ENCODE measurements at regions not wholly inside any gene's neighbourhood (a gene's known extent, or its start where the extent isn't known, plus 50 kb on each side); places are given as distances from the start of the nearest gene placed in this dataset.

DNA sequence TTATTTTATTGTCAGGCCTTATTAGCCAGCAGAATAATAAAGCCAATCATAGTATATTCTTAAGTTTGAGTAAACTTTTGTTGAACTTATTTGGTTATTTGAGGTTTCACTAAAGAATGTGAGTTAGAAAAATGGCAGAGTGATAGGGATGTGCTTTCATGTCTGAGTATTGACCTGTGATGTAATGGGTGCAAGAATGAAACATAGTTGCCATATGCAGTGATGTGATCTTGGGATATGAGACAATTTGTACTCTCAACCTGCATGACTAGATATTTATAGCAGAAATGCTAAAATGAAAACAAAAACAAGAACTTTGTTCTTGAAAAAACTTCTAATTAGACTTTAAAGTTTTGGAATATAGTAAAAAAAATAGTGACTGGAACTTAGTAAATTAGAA lies 97.9 kb downstream of the DISP1 start:
- DNase-seq: no peak

DNA sequence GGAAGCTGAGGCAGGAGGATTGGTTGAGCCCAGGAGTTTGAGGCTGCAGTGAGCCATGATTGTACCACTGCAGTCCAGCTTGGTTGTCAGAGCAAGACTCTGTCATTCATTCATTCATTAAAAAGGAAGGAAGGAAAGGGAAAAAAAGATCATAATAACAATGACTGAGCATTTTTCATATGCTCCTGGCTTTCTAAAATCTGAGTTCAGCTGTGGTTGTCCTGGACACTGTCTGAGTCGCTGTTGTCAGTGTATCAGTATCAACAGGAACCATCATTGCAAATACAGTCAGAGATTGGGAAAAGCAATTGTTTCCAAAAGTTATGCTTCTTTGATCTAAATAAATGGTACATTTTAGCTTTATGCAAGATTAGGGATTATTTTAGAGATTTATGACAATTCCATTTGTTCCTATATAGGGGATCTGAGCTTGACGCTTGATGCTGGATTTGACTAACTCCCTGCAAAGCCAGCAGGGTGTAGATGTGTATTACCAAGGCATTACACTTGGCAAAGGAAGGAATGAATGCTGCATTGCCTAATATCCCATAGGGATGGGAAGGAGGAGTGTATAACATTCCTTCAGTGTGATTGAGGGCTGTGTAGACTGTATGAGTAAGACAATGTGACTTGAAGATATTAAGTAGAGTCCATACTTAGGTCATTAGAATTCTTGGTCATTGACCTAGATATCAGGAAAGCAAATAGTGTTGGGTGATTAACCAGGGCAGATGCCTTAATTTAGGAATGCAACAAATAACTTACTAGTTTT lies 100.2 kb downstream of the DISP1 start:
- no peak for DNase-seq

DNA sequence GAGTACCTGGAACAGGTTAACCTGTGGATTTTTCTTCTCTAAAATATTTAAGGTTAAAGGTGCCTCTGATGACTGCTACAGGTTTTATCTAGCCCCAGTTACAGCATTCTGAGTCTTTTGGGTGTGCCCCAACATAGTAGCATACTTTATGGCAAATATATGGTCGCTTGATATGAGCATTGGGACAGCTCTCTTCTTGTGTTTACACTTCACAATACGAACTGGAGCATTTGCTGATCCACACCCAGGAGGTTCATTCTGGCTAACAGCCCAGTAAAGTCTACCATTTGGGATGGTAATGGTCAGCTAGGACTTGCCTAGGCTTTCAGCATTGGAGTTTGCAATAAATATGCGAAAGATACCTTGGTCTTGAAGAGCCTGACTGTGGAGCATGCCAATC lies 101.3 kb downstream of the DISP1 start:
- no peak for DNase-seq

DNA sequence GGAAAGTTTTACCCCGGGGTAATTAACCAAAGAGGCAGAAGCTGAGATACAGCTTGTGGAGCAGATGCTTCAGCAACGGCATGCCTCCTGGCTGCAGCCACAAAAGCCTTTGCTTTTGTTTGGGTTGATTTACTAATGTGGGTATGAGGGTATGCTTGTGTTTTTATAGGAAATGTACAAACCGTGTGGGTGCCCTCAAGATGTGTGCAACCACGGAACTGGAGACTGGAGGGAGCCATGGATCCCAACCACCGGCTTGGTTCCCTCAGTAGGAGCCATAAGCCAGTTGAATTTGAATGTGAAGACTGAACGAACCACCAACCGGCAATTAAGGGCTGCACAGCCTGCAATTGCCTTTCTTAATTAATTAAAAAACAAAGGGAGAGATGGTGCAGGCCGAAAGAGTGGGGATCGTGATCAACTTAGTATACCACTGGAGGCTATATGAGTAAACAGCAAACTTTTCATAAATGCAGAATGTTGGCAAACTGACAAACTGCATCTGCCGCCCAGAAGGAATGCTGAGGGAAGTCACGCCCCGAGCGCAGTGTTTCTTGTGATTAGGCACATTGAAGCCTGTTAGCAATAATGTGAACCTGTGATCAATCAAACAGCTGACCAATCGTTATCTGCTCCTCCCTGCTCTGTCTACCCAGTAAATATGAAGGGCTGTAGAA lies 104.1 kb downstream of the DISP1 start:
- DNase-seq: no peak

DNA sequence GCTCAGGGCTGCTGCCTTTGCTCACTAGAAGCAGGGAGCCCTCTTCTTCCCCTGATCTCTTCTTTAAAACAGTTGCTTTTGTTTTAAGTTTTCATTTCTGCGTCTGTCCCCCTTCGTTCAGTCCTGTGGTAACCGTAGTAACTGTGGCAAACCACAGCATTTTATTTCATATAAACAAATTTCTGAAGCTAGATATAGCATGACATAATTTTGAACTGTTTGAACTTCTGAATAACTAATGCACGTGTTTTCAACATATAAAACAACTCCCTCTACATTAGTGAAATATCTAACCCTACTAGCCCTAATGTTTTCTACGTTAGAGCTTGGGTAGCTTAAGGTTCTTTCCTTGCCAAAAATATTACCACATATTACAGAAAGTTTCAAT lies 104.6 kb downstream of the DISP1 start:
- no peak for DNase-seq

DNA sequence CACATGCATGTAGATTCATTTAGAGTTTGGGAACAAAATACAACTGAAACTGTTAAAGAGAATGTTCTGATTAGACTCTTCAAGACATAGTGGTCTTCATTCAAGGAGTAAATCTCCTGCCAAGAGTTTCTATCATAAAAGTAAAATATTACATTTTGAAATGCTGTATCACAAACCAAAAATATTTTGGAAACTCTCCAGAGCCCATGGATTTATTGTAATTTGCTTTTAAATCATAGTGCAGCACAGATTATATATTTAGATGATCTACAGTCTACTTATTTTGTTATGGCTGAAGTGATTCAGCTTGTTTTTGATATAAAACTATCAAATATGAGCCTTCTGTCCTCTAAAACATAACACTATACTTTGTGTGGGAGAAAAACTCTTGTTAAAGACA lies 105.3 kb downstream of the DISP1 start:
- DNase-seq: no peak

DNA sequence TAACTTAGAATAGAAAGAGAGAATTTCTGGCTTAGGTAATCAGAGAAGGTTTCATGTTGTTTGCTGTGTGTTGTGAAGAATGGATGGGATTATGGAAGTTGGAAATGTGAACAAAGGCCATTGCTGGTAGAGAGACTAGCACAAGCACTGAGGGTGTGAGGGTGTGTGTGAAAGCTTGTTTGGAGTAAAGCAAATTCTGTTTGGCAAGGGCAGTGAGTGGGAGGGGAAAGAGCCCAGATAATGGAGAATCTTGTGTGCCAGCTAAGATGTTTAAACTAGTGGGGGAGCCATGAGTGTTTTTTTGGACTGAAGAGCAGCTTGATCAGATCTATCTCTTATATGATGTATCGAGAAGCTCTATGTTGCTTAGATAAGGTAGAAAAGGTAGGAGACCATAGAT lies 107.1 kb downstream of the DISP1 start:
- no peak for DNase-seq

DNA sequence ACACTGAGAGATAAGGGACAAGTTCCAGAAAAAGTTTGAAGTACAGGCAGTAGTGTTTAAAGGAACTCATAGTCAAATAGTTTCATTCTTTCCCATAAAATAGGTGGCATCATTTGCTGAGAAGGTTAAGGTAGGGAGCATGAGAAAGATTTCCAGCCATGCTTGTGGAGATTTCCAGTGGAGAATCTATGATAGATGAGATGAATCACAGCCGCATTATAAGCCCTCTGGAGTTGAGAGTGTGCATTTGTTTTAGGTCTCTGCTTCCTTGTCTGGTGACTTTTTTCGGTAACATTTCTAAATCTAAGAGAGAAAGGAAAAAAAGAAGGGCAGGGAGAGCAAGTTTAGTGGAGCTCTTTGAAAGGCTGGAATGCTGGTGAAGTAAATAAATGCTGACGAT lies 108.7 kb downstream of the DISP1 start:
- no peak for DNase-seq

DNA sequence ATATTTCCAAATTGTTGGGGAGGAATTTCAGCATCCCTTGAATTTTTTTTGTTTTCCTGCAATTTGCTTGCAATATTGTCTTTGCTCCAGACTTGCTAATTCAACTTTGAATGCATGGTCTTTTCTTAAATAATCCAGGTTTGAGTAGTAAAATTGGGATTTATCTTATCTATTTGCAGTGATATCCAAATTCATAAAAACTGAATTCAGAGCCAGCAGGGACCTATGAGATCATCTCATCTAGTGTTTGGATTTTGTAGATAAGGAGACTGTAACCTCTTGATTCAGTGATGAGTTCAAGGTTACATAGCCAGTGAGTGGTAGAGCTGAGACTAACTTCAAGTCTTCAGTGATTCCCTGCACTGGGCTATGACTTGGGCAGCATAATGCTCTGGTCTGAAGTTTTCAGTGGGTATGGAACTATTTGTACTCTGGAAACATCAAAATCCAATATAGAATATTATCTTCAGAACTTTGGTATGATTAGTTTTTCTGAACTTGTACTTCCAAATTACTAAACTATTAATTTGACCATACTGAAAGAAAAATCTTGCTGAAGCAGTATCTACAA lies 109.4 kb downstream of the DISP1 start:
- no peak for DNase-seq

DNA sequence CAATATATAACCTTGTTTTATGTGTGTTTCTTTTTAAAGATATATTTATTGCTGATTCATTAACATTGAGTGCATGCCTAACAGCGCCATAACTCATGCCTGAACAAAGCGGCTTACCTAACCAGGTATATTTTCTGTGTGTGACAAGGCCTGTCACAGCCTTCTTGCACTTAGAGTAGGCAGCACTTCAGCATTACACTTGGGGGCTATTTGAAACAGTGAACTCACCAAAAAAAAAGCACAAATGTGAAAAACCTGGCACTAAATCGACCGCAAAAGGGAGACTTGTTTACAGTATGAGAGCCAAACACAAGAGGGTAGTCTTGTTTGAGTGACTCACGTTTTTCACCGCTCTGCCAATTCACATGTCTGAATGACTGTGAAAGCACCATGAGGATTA lies 111.7 kb downstream of the DISP1 start:
- DNase-seq: no peak

DNA sequence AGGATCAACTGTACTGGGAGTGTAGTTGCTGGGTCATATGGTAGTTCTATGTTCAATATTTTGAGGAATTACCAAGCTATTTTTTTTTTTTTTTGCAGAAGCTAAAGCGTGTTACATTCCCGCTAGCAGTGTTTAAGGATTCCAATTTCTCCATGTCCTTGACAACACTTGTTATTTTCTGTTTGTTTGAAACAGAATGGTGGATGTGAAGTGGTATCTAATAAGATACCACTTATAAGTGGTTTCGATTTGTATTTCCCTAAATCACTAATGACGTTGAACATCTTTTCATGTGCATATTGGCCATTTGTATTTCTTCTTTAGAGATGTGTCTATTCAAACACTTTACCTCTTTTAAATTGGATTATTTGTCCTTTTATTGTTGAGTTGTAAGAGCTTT lies 112.2 kb downstream of the DISP1 start:
- no peak for DNase-seq

DNA sequence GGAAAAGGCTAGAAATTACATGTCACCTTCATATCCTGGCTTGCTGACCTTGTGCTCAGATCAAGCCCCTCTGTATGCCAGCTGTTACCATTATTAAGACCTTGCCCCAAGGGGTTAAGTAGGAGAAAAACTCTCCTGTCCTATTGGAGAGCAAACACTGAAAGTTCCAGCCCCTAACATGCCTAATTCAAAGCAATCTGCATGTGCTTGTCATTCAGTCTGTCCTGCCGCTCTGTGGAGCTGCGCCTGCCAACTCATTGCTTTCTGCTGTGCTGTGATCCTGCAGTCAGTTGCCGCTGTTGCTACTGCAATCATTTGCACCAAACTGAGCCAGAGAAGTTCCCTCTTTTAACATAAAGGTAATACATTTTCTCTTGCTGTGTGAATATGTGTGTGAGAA lies 113.4 kb downstream of the DISP1 start:
- peak in 1 of 2 donors; percentile 15 for DNase-seq

DNA sequence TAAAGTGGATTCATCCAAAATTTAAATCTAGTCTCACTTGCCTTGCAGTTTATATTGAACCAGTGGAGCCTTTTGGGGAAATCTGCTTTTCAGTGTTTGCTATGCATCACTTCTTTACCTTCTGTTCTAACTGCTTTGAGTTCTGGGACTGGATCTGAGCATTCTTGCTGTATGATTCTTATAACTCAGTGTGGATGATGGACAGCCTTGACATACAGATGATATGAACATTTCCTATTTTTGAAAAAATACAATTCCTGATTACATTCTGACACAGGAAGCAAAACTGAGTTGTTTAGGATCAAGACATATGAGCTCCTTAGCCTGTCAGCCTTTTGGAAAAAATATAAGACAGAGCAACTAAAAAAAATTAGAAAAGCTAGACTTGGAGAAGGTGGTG lies 115.2 kb downstream of the DISP1 start:
- DNase-seq: no peak

DNA sequence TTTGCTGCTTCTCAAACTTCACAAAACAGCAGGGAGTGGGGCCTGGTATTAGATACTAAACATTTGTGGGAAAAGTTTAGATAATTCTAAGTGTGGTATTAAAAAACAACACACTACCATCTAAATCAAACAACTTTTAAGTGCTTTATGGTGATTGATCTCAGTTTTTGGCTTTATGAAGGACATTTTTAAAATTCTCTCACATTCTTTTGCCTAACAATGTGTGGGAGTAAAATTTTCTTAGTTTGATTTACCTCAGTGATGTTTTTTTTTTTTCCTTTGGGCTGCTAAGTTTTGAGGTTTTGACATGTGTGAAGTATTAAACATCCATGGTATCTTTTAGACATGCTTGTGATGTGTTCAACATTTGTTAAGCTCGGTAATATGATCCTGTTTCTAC lies 116.2 kb downstream of the DISP1 start:
- no peak for DNase-seq

DNA sequence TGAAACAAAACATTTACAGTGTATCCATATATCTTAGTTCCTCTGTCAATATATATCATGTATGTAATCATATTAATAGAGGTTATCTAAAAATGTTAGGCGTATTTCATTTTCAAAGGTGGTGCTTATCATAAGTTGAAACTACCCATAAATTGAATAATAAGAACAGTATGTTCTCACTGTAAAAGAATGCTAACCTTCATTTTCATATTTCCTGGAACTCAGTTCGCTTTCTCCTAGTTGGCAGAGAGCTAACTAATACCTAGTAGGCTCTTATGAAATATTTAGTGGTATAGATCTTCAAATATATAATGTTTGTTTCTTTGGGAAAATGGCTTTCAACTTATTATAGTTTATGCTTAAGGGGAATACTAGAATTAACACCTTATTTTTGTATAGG lies 118.4 kb downstream of the DISP1 start:
- no peak for DNase-seq

DNA sequence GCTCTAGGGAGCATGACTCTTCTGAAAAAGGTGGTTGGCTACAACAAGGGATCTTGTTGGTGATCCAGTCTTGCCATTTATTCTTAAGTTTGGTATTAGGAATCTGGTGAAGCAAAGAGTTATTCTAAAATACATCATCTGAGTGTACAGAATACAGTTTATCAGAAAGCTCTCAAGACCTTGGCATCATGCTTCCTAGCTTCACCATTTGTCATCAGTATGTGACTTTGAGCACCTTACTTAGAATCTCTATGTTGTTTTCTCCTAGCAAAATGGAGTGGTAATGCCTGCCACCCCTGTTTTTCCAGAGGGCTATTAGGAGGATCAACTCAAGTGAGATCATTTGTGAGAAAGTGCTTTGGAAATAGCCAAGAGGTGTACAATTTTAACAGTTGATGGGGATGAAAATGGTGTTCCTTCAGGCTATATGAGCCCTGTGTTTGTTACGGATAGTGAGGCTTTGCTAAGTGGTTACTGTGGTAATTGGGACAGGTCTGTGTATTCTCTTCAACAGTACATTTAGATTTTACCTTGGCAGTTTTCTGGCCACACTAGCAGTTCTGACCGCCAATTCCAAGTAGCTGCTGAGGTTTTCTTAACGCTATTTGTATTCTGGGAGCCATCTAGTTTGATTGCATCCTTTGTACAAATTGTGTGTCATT lies 120.5 kb downstream of the DISP1 start:
- DNase-seq: no peak

DNA sequence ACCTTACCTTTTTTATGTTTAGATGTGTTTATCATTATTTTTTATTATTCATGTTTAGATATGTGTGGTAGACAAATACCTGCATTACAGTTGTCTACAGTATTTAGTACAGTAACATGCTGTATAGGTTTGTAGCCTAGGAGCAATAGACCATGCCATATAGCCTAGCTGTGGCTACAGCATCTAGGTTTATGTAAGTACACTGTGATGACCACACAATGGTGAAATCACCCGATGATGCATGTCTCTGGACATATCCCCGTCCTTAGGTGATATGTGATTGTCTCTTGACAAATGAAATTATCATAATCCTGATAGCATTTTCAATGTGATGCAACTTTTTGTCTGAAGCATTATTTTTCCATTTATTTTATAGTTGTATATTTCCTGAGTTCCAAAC lies 121.2 kb downstream of the DISP1 start:
- DNase-seq: no peak

DNA sequence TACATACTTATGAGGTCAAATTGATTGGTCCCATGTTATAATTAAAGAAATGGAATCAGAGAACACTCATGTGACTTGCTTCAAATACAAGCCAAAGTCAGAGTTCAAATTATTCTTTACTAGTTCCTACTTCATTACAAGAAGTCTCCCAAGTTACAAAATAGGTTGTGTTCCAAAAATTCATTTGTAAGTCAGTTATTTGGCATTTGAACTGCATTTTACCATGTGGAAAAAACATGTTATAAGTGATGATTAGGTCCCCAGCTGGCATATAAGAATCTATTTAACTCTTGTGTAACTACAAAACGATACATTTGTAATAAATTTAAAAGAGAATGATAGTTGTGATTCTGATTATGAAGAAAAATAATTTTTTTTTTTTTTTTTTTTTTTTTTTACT lies 124.1 kb downstream of the DISP1 start:
- DNase-seq: no peak

DNA sequence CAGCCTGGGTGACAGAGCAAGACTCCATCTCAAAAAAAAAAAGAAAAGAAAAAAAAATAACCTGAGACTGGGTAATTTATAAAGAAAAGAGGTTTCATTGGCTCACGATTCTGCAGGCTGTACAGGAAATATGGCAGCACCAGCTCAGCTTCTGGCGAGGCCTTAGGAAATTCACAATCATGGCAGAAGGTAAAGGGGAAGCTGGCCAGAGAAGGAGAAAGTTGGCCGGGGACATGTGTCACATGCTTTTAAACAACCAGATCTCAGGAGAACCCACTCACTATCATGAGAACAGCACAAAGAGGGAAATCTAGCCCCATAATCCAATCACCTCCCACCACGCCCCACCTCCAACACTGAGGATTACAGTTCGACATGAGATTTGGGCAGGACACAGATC lies 125.3 kb downstream of the DISP1 start:
- no peak for DNase-seq

DNA sequence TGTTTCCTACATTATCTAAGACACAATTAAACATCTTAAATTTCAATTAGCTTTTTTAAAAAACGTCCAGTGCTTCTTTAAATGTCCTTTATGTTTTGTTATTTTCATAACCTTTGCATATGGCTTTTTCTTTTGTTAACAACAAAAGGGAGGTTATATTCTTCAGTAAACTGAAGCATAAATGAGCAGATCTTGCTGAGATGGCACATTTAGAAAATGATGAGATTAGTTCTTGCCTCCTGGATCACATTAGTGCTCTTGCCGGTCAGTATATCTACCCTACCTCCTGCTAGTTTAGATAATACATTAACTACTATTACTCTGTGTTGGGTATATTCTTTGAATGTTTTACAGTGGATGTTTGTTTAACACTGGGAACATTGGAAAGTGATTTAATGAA lies 126.1 kb downstream of the DISP1 start:
- DNase-seq: no peak

DNA sequence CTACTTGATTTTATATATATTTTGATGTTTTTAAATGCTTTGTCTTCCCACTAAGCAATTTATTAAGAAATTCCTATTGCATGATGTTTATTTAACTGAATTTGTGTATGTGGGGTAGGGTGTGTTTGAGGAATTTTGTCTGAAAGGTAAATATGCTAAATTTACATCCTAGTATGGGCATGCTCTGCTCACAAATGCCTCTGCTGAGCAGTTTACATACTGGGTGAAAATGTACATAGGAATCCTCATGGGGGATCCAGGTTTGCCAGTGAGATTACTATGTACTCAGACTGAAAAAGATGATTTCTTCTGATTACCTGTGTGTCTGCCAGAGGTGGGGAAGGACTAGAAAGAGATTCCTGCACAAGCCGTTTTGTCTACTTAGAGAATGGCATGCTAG lies 126.6 kb downstream of the DISP1 start:
- DNase-seq: no peak

DNA sequence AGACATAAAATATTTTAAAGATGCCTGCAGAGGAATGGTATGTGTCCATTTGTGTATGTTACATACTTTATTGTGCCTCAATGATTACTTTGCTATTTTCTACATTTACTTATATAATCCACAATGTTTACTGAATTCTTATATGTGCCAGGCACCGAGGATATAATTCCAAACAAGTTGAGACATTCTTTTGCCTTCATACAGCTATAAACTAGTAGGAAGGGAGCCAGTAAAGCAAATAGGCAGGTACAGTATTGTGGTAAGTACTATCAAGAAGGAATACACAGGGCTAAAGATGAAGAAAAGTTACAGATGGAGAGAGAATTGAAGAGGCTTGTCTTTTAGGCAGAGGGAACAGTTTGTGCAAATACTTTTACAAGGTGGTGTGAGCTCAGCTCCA lies 131.6 kb downstream of the DISP1 start:
- no peak for DNase-seq

DNA sequence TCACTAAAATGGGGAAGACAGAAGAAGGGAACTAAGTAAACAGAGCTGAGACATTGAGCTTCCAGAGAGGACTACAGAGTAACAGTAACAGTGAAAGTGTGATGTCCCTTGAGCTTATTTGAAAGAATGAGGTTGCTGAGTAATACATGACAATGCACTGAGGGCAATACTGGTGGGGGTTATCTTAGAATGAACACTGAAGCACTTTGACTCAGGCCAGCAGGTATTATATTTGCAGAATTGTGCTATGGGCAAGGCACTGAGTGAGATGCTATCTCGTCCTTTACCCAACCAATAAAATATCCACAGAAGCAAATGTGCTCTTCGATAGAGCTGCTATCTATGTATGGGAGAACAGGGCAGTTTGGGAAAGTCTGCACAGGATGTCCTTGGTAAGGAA lies 133.2 kb downstream of the DISP1 start:
- no peak for DNase-seq

DNA sequence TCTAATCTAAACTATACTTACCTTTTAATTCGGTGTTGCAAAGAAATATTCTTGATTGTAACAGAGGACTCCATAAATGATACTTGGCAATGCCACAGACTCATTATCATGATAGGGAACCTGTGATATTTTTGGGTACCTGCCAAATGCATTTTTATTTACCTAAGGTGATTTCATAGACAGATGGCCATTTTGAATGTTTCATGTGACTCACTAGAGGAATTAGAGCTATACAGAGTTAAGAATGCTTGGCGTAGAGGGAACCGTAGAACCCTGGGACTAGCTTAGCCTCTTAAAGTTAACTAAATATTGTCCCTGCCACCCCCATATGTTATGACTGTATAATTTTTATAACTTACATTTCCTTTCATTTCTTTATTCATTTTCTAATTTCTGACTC lies 136.1 kb downstream of the DISP1 start:
- no peak for DNase-seq

Data from hippocampal formation (tissue), 2 donors.